H9 (cell line): ENCODE measurements at regions not wholly inside any gene's neighbourhood (a gene's known extent, or its start where the extent isn't known, plus 50 kb on each side); places are given as distances from the start of the nearest gene placed in this dataset.

Experiments used
- DNase-seq: peaks from one replicate; pipeline ENCODE4 v3.0.0-alpha.2; 2017
- H2AFZ ChIP-seq: one replicate; pipeline ENCODE4 v1.6.1; 2013; ENCODE audit warnings: mild to moderate bottlenecking, low read length, control low read depth, moderate library complexity
- H2AK5ac ChIP-seq: 2 replicates; pipeline ENCODE4 v1.6.1; 2013; ENCODE audit warnings: low read length, control low read depth, mixed read lengths; ENCODE audit not compliant: insufficient read length
- H2BK120ac ChIP-seq: one replicate; pipeline ENCODE4 v1.6.1; 2013; ENCODE audit warnings: low read depth, mild to moderate bottlenecking, low read length, control low read depth, inconsistent platforms; ENCODE audit not compliant: poor library complexity, severe bottlenecking
- H2BK12ac ChIP-seq: 2 replicates; pipeline ENCODE4 v1.6.1; 2013; ENCODE audit warnings: low read length, control low read depth, mixed read lengths, low read depth; ENCODE audit not compliant: insufficient read length
- H2BK15ac ChIP-seq: 2 replicates; pipeline ENCODE4 v1.6.1; 2013; ENCODE audit warnings: low read depth, low read length, control low read depth
- H2BK20ac ChIP-seq: one replicate; pipeline ENCODE4 v1.6.1; 2013; ENCODE audit warnings: low read depth, mild to moderate bottlenecking, low read length, control low read depth, inconsistent platforms; ENCODE audit not compliant: poor library complexity, severe bottlenecking
- H2BK5ac ChIP-seq: 2 replicates; pipeline ENCODE4 v1.6.1; 2013; ENCODE audit warnings: low read length, control low read depth, mixed read lengths; ENCODE audit not compliant: insufficient read length
- H3K14ac ChIP-seq: 2 replicates; pipeline ENCODE4 v1.6.1; 2013; ENCODE audit warnings: low read length, control low read depth; ENCODE audit not compliant: insufficient read depth
- H3K18ac ChIP-seq: 2 replicates; pipeline ENCODE4 v1.6.1; 2013; ENCODE audit warnings: low read depth, mild to moderate bottlenecking, mixed read lengths, low read length, control low read depth; ENCODE audit not compliant: insufficient read length
- H3K23ac ChIP-seq: 2 replicates; pipeline ENCODE4 v1.6.1; 2013; ENCODE audit warnings: low read length, control low read depth, mixed read lengths, low read depth; ENCODE audit not compliant: insufficient read length
- H3K23me2 ChIP-seq: 2 replicates; pipeline ENCODE4 v1.6.1; 2013; ENCODE audit warnings: low read depth, mild to moderate bottlenecking, mixed read lengths, low read length, control low read depth; ENCODE audit not compliant: insufficient read length, poor library complexity, severe bottlenecking
- H3K27ac ChIP-seq: 2 replicates; pipeline ENCODE4 v1.5.1; 2013; ENCODE audit warnings: low read length, control low read depth, mixed read lengths, low read depth; ENCODE audit not compliant: insufficient read length
- H3K27me3 ChIP-seq: 2 replicates; pipeline ENCODE4 v1.6.1; 2013; ENCODE audit warnings: low read length, control low read depth, inconsistent platforms; ENCODE audit not compliant: insufficient read depth
- H3K4ac ChIP-seq: 2 replicates; pipeline ENCODE4 v1.6.1; 2013; ENCODE audit warnings: low read depth, mild to moderate bottlenecking, control low read depth, inconsistent platforms, low read length, moderate library complexity
- H3K4me1 ChIP-seq: 2 replicates; pipeline ENCODE4 v1.6.1; 2013; ENCODE audit warnings: low read length, control low read depth, inconsistent platforms; ENCODE audit not compliant: insufficient read depth
- H3K4me2 ChIP-seq: 2 replicates; pipeline ENCODE4 v1.6.1; 2013; ENCODE audit warnings: low read length, control low read depth, mixed read lengths; ENCODE audit not compliant: insufficient read length, insufficient read depth
- H3K56ac ChIP-seq: 2 replicates; pipeline ENCODE4 v1.6.1; 2013; ENCODE audit warnings: low read depth, mild to moderate bottlenecking, mixed read lengths, low read length, control low read depth; ENCODE audit not compliant: insufficient read length
- H3K79me1 ChIP-seq: 2 replicates; pipeline ENCODE4 v1.6.1; 2013; ENCODE audit warnings: low read depth, mild to moderate bottlenecking, moderate library complexity, low read length, control low read depth, inconsistent platforms; ENCODE audit not compliant: insufficient read depth, poor library complexity, severe bottlenecking
- H3K79me2 ChIP-seq: 2 replicates; pipeline ENCODE4 v1.6.1; 2013; ENCODE audit warnings: low read length, control low read depth, inconsistent platforms; ENCODE audit not compliant: insufficient read depth
- H3K9ac ChIP-seq: 2 replicates; pipeline ENCODE4 v1.6.1; 2013; ENCODE audit warnings: low read length, control low read depth, mixed read lengths; ENCODE audit not compliant: insufficient read length; ENCODE audit errors: extremely low read depth
- H3K9me3 ChIP-seq: one replicate; pipeline ENCODE4 v1.6.1; 2013; ENCODE audit warnings: low read depth, low read length, inconsistent platforms; ENCODE audit not compliant: control insufficient read depth
- H3T11ph ChIP-seq: one replicate; pipeline ENCODE4 v1.6.1; 2013; ENCODE audit warnings: mild to moderate bottlenecking, low read length, control low read depth, inconsistent platforms
- H4K20me1 ChIP-seq: one replicate; pipeline ENCODE4 v1.6.1; 2013; ENCODE audit not compliant: control insufficient read depth, insufficient read length, insufficient read depth
- H4K5ac ChIP-seq: 2 replicates; pipeline ENCODE4 v1.6.1; 2013; ENCODE audit warnings: low read depth, mild to moderate bottlenecking, mixed read lengths, low read length, control low read depth; ENCODE audit not compliant: insufficient read length
- H4K8ac ChIP-seq: replicated peaks from 2 replicates; pipeline ENCODE4 v1.6.1; 2013; ENCODE audit warnings: low read length, control low read depth, mixed read lengths, low read depth; ENCODE audit not compliant: insufficient read length
- H4K91ac ChIP-seq: 2 replicates; pipeline ENCODE4 v1.6.1; 2013; ENCODE audit warnings: low read depth, mild to moderate bottlenecking, moderate library complexity, mixed read lengths, low read length, control low read depth; ENCODE audit not compliant: insufficient read length
- H3K27ac Mint-ChIP-seq, 3 experiments: 2 replicates in 2 of 3; 3 replicates in 1 of 3; pipeline ENCODE4 v1.8.0; 2020 to 2021; ENCODE audit warnings: mixed read lengths in 3 of 3, mild to moderate bottlenecking in 1 of 3, moderate library complexity in 1 of 3
- H3K27me3 Mint-ChIP-seq: 2 replicates; pipeline ENCODE4 v1.8.0; 2021; ENCODE audit warnings: low read depth, mild to moderate bottlenecking, moderate library complexity, mixed read lengths
- H3K36me3 Mint-ChIP-seq, 3 experiments: 2 replicates in 2 of 3; 3 replicates in 1 of 3; pipeline ENCODE4 v1.8.0; 2020 to 2021; ENCODE audit warnings: low read depth in 3 of 3, mixed read lengths in 3 of 3; ENCODE audit not compliant: insufficient read depth in 1 of 3
- H3K4me1 Mint-ChIP-seq, 2 experiments: 2 replicates each; pipeline ENCODE4 v1.8.0; 2020; ENCODE audit warnings: mixed read lengths in 2 of 2
- H3K4me3 Mint-ChIP-seq, 2 experiments: 2 replicates in 1 of 2; 3 replicates in 1 of 2; pipeline ENCODE4 v1.8.0; 2020 to 2021; ENCODE audit warnings: mild to moderate bottlenecking in 2 of 2, mixed read lengths in 2 of 2, moderate library complexity in 1 of 2
- H3K9me3 Mint-ChIP-seq, 2 experiments: 2 replicates in 1 of 2; 3 replicates in 1 of 2; pipeline ENCODE4 v1.8.0; 2020; ENCODE audit warnings: mild to moderate bottlenecking in 2 of 2, mixed read lengths in 2 of 2, moderate library complexity in 1 of 2
- WGBS: extraction: QIAGEN DNeasy Blood & Tissue Kit; methylation state at CpG from one replicate; pipeline ENCODE4 v1.1.7; 2013; ENCODE audit warnings: missing lambda C conversion rate, low lambda C conversion rate, mixed read lengths; ENCODE audit not compliant: insufficient read length; ENCODE audit errors: extremely low coverage; 5-methylcytosine and 5-hydroxymethylcytosine counted together
- TF ChIP-seq, protein P1 (sequence below): fragments of 200-600 bp; sonication (generic); conservative IDR thresholded peaks from 3 replicates; pipeline ENCODE4 v1.8.0; 2021; ENCODE audit warnings: antibody characterized with exemption, mild to moderate bottlenecking

DNA sequence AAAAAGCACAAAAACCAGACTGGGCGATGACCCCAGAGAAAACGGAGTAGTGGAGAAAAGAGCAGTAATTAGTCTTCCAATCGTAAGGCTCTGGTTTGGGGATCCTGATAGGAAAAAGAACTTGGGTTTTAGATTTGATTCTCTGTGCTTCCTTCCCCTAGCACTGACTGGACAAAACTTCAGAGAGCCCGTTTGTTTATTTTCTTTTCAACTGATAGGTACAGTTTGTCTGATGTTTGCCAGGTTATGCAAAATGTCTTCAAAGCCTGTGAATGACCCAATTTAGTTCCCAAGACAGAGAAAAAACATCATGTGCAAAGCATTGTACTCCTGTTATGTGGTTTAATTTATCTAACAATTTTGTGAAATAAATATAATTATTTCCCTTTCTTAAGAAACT, 151.1 kb upstream of the COX10 start:
- H3K4me3 Mint-ChIP-seq: no peak overlapping the region
- Histone ChIP-seq H3T11ph (no peak overlapping the region), H4K8ac (no peak overlapping the region), H3K4me2 (no peak overlapping the region), H3K56ac (no peak overlapping the region), H3K23me2 (no peaks in the 10 kb centered on the region), H4K5ac (no peak overlapping the region), H2BK120ac (no peak overlapping the region), H3K4ac (no peak overlapping the region), H3K79me1 (no peaks in the 10 kb centered on the region), H2BK20ac (no peak overlapping the region), H3K9ac (no peak overlapping the region), H3K79me2 (no peaks in the 10 kb centered on the region), H3K27me3 (no peaks in the 10 kb centered on the region), H4K20me1 (no peaks in the 10 kb centered on the region), H3K9me3 (no peaks in the 10 kb centered on the region), H3K27ac (no peak overlapping the region), H2AK5ac (no peak overlapping the region), H3K4me1 (0 out of 2 replicates have a peak, but pooled peaks cover 4% of the 10 kb centered on the region), H3K18ac (no peak overlapping the region), H3K14ac (no peak overlapping the region), H3K23ac (no peak overlapping the region), H2AFZ (no peak overlapping the region), H2BK12ac (no peak overlapping the region), H2BK15ac (no peak overlapping the region), H4K91ac (no peak overlapping the region), H2BK5ac (no peak overlapping the region)
- peaks cover 0 to 10% (median 9%) of the 10 kb centered on the region in 3 experiments; a peak in 5 of 7 replicates for H3K36me3 Mint-ChIP-seq
- H3K4me1 Mint-ChIP-seq: peaks cover 34 to 46% of the 10 kb centered on the region in 2 experiments
- peaks cover 2 to 9% of the 10 kb centered on the region in 2 experiments; a peak in 3 of 5 replicates for H3K9me3 Mint-ChIP-seq
- no CpG with 5 or more reads among the region's 4 CpGs for WGBS
- no peak for DNase-seq
- TF ChIP-seq, protein P1, sequence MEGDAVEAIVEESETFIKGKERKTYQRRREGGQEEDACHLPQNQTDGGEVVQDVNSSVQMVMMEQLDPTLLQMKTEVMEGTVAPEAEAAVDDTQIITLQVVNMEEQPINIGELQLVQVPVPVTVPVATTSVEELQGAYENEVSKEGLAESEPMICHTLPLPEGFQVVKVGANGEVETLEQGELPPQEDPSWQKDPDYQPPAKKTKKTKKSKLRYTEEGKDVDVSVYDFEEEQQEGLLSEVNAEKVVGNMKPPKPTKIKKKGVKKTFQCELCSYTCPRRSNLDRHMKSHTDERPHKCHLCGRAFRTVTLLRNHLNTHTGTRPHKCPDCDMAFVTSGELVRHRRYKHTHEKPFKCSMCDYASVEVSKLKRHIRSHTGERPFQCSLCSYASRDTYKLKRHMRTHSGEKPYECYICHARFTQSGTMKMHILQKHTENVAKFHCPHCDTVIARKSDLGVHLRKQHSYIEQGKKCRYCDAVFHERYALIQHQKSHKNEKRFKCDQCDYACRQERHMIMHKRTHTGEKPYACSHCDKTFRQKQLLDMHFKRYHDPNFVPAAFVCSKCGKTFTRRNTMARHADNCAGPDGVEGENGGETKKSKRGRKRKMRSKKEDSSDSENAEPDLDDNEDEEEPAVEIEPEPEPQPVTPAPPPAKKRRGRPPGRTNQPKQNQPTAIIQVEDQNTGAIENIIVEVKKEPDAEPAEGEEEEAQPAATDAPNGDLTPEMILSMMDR: no peak
- H3K27me3 Mint-ChIP-seq: no peaks in the 10 kb centered on the region
- H3K27ac Mint-ChIP-seq: no peak overlapping the region
